ENCODE measurements at regions not wholly inside any gene's neighbourhood (a gene's known extent, or its start where the extent isn't known, plus 50 kb on each side); places are given as distances from the start of the nearest gene placed in this dataset.

GRCh38 chr12:90802727-90803126 is 152.2 kb downstream of the CCER1 start:
- TF ChIP-seq CTCF (conservative IDR thresholded peaks at IDR 0.05 in 1 of 2, IDR thresholded peaks at IDR 0.05 in 1 of 2; ENCODE audit: low read depth in 1 of 2, low read length in 2 of 2), result no peak
- TF ChIP-seq EZH2 (IDR thresholded peaks at IDR 0.05; ENCODE audit: low read length, missing control alignments), result no peak
